ENCODE measurements at regions not wholly inside any gene's neighbourhood (a gene's known extent, or its start where the extent isn't known, plus 50 kb on each side); places are given as distances from the start of the nearest gene placed in this dataset.

DNA sequence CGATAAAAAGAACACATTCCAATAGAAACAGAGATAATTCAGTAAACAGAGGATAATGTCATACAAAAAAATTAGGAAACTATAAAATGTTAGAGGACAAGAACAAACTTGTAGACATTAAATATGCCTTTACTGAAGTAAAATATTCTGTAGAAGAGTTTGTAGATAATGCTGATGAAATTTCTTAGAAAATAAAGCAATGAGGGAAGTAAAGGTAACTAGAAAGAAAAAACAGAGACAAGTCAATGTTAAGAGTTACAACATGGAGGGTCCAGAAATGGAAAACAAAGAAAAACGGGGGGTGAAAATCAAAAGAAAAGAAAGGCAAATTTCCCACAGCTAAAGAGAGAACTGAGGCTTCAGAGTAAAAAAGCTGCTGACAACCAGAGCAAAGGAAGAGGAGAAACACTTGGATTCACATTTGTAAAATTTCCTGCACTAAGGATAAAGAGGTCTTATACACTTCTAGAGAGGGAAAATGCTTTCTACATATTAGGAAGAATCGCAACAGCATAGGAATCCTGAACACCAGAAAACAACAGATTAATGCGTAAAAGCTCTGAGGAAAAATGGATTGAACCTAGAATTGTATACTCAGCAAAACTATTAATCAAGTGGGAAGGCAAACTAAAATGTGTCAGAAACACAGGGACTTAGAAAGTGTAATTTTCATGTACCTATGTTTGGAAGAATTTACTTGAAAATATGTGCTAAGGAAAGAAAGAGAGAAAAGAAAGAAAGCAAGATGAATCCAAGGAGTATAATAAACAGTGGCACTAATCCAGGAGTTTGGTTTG, 55.0 kb upstream of the AGR3 start:
- Histone ChIP-seq H3K36me3 (ENCODE audit: insufficient read depth, low read length) (no peaks in the 10 kb centered on the region), H3K9ac (ENCODE audit: low read length) (no peak overlapping the region), H3K9me3 (ENCODE audit: low read length) (no peaks in the 10 kb centered on the region), H3K4me2 (ENCODE audit: low read length) (no peak overlapping the region), H3K79me2 (ENCODE audit: insufficient read depth, low read length) (no peaks in the 10 kb centered on the region), H4K20me1 (ENCODE audit: insufficient read depth, low read length) (no peaks in the 10 kb centered on the region), H2AFZ (ENCODE audit: low read length) (no peak overlapping the region), H3K4me3 (ENCODE audit: low read depth, low read length, poor library complexity, severe bottlenecking) (no peak overlapping the region), H3K27ac (ENCODE audit: low read depth, low read length, poor library complexity, severe bottlenecking) (no peak overlapping the region), H3F3A (ENCODE audit: insufficient read depth, low read length) (no peaks in the 10 kb centered on the region), H3K4me1 (ENCODE audit: insufficient read depth, low read length, severe bottlenecking) (peaks cover 21% of the 10 kb centered on the region), H3K27me3 (ENCODE audit: insufficient read depth, low read length) (no peaks in the 10 kb centered on the region), H3K9me2 (ENCODE audit: low read depth, low read length) (no peaks in the 10 kb centered on the region)
- TF ChIP-seq, protein P1, sequence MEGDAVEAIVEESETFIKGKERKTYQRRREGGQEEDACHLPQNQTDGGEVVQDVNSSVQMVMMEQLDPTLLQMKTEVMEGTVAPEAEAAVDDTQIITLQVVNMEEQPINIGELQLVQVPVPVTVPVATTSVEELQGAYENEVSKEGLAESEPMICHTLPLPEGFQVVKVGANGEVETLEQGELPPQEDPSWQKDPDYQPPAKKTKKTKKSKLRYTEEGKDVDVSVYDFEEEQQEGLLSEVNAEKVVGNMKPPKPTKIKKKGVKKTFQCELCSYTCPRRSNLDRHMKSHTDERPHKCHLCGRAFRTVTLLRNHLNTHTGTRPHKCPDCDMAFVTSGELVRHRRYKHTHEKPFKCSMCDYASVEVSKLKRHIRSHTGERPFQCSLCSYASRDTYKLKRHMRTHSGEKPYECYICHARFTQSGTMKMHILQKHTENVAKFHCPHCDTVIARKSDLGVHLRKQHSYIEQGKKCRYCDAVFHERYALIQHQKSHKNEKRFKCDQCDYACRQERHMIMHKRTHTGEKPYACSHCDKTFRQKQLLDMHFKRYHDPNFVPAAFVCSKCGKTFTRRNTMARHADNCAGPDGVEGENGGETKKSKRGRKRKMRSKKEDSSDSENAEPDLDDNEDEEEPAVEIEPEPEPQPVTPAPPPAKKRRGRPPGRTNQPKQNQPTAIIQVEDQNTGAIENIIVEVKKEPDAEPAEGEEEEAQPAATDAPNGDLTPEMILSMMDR (IDR thresholded peaks at IDR 0.05; ENCODE audit: low read length) = no peak
- TF ChIP-seq EZH2 (IDR thresholded peaks at IDR 0.05; ENCODE audit: borderline replicate concordance, low read length) = no peak

DNA sequence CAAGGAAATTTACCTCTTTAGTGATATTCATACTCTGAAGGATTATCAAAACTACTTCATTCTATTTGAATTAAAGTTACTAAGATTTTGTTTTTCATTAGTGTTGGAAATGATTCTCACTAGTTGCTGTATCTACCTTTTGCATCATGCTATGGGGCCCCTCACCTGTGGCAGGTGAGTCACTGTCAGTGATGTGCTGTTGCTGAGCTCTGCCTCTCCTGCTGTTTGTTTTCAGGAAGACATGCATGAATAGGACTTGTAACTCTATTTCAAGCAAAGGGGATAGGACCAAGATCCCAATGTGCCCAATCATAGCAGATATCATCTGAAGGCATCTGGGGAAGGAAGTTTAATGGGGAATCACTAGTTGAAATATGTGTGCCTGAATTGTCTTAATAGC, 57.4 kb upstream of the AGR3 start:
- H2AFZ ChIP-seq (ENCODE audit: low read length) = no peak overlapping the region
- H3K4me1 ChIP-seq (ENCODE audit: insufficient read depth, low read length, severe bottlenecking) = peaks cover under 1% of the 10 kb centered on the region
- H3K79me2 ChIP-seq (ENCODE audit: insufficient read depth, low read length) = no peaks in the 10 kb centered on the region
- H3K9me2 ChIP-seq (ENCODE audit: low read depth, low read length) = no peaks in the 10 kb centered on the region
- H3K36me3 ChIP-seq (ENCODE audit: insufficient read depth, low read length) = no peaks in the 10 kb centered on the region
- no peak overlapping the region for H3K4me2 ChIP-seq (ENCODE audit: low read length)
- H3K4me3 ChIP-seq (ENCODE audit: low read depth, low read length, poor library complexity, severe bottlenecking) = no peak overlapping the region
- no peak overlapping the region for H3K9ac ChIP-seq (ENCODE audit: low read length)
- no peak for TF ChIP-seq EZH2 (IDR thresholded peaks at IDR 0.05; ENCODE audit: borderline replicate concordance, low read length)
- TF ChIP-seq, protein P1 (IDR thresholded peaks at IDR 0.05; ENCODE audit: low read length) = no peak
- H3K27ac ChIP-seq (ENCODE audit: low read depth, low read length, poor library complexity, severe bottlenecking) = no peak overlapping the region
- no peaks in the 10 kb centered on the region for H3K9me3 ChIP-seq (ENCODE audit: low read length)
- no peaks in the 10 kb centered on the region for H4K20me1 ChIP-seq (ENCODE audit: insufficient read depth, low read length)
- H3K27me3 ChIP-seq (ENCODE audit: insufficient read depth, low read length) = no peaks in the 10 kb centered on the region
- no peaks in the 10 kb centered on the region for H3F3A ChIP-seq (ENCODE audit: insufficient read depth, low read length)

DNA sequence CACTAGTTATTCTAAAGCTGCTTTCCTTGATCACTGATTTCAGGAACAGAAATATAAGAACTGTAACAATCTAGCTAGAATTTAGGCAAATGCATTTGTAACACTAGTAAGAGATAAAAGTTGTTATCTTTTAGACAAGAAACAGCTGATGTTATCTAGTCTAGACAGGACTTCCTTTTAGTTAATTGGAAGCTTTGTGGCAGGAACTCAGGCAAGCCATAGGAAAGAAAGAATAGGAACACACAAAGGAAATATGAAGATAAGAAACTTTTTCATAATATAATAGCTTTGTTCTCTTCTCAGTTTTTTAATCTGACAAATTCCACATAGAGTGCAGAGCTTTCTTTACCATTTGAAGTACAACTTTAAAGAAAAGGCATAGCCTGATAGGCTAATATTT, 59.0 kb upstream of the AGR3 start:
- Histone ChIP-seq H3F3A (ENCODE audit: insufficient read depth, low read length) (no peaks in the 10 kb centered on the region), H4K20me1 (ENCODE audit: insufficient read depth, low read length) (no peaks in the 10 kb centered on the region), H3K9me2 (ENCODE audit: low read depth, low read length) (no peaks in the 10 kb centered on the region), H3K4me1 (ENCODE audit: insufficient read depth, low read length, severe bottlenecking) (no peaks in the 10 kb centered on the region), H3K4me2 (ENCODE audit: low read length) (no peak overlapping the region), H3K36me3 (ENCODE audit: insufficient read depth, low read length) (no peaks in the 10 kb centered on the region), H3K4me3 (ENCODE audit: low read depth, low read length, poor library complexity, severe bottlenecking) (no peak overlapping the region), H3K79me2 (ENCODE audit: insufficient read depth, low read length) (no peaks in the 10 kb centered on the region), H3K27me3 (ENCODE audit: insufficient read depth, low read length) (no peaks in the 10 kb centered on the region), H2AFZ (ENCODE audit: low read length) (no peak overlapping the region), H3K9ac (ENCODE audit: low read length) (no peak overlapping the region), H3K9me3 (ENCODE audit: low read length) (no peaks in the 10 kb centered on the region), H3K27ac (ENCODE audit: low read depth, low read length, poor library complexity, severe bottlenecking) (no peak overlapping the region)
- no peak for TF ChIP-seq EZH2 (IDR thresholded peaks at IDR 0.05; ENCODE audit: borderline replicate concordance, low read length)
- TF ChIP-seq, protein P1 (IDR thresholded peaks at IDR 0.05; ENCODE audit: low read length) = no peak
